WTC11 (cell line): ENCODE measurements at regions not wholly inside any gene's neighbourhood (a gene's known extent, or its start where the extent isn't known, plus 50 kb on each side); places are given as distances from the start of the nearest gene placed in this dataset.

Experiments used
- ATAC-seq: fragments of 200-7000 bp; cut with Tn5 transposase; 2 replicates; pipeline ENCODE4 v1.10.0; 2021; ENCODE audit warnings: mild to moderate bottlenecking, moderate library complexity
- CTCF ChIA-PET: fragments of 300-600 bp; sonication (Branson Sonifier 250); formaldehyde crosslinking; loops from one replicate; lab custom pipeline; 2021; ENCODE audit warnings: antibody characterized with exemption; lab: Charles Lee
- POLR2A ChIA-PET: fragments of 350-600 bp; sonication (Branson Sonifier 250); formaldehyde crosslinking; loops from one replicate; lab custom pipeline; 2021; ENCODE audit warnings: antibody characterized with exemption; lab: Charles Lee
- DNase-seq: peaks from one replicate; pipeline ENCODE4 v3.0.0; 2021; ENCODE audit warnings: low spot score
- H3K27ac Mint-ChIP-seq: 2 replicates; pipeline ENCODE4 v1.8.0; 2021; ENCODE audit warnings: mixed read lengths
- H3K27me3 Mint-ChIP-seq: 2 replicates; pipeline ENCODE4 v1.8.0; 2021; ENCODE audit warnings: low read depth, mild to moderate bottlenecking, moderate library complexity, mixed read lengths
- H3K36me3 Mint-ChIP-seq: 2 replicates; pipeline ENCODE4 v1.8.0; 2021; ENCODE audit warnings: mixed read lengths
- H3K4me1 Mint-ChIP-seq: 2 replicates; pipeline ENCODE4 v1.8.0; 2022; ENCODE audit warnings: mixed read lengths
- H3K4me3 Mint-ChIP-seq: 2 replicates; pipeline ENCODE4 v1.8.0; 2021; ENCODE audit warnings: mild to moderate bottlenecking, moderate library complexity, mixed read lengths
- H3K9me3 Mint-ChIP-seq: 2 replicates; pipeline ENCODE4 v1.8.0; 2021; ENCODE audit warnings: mixed read lengths
- ATF1 ChIP-seq: sonication (generic); formaldehyde crosslinking; IDR thresholded peaks from 2 replicates; pipeline ENCODE4 v1.8.1; 2023; ENCODE audit warnings: mild to moderate bottlenecking, moderate library complexity, missing genetic modification reagents
- EMX1 ChIP-seq: fragments of 250-450 bp; sonication (Bioruptor Pico); IDR thresholded peaks from 2 replicates; pipeline ENCODE4 v1.8.0; 2021; ENCODE audit warnings: mild to moderate bottlenecking
- ETV6 ChIP-seq: sonication (generic); formaldehyde crosslinking; IDR thresholded peaks from 2 replicates; pipeline ENCODE4 v1.8.1; 2022; ENCODE audit warnings: mild to moderate bottlenecking, missing genetic modification reagents
- HMGA2 ChIP-seq: fragments of 250-450 bp; sonication (Bioruptor Pico); IDR thresholded peaks from 2 replicates; pipeline ENCODE4 v1.4.0; 2021; ENCODE audit warnings: mild to moderate bottlenecking, moderate library complexity
- JUN ChIP-seq: sonication (generic); formaldehyde crosslinking; IDR thresholded peaks from 2 replicates; pipeline ENCODE4 v1.8.0; 2023; ENCODE audit warnings: mild to moderate bottlenecking, missing genetic modification reagents
- MYBL2 ChIP-seq: sonication (generic); formaldehyde crosslinking; IDR thresholded peaks from 2 replicates; pipeline ENCODE4 v1.8.1; 2023; ENCODE audit warnings: mild to moderate bottlenecking, moderate library complexity, missing genetic modification reagents
- NR1H2 ChIP-seq: sonication (generic); formaldehyde crosslinking; IDR thresholded peaks from 2 replicates; pipeline ENCODE4 v1.9.0; 2021; ENCODE audit warnings: mild to moderate bottlenecking, moderate library complexity, missing genetic modification reagents
- SMAD4 ChIP-seq: sonication (generic); formaldehyde crosslinking; IDR thresholded peaks from 2 replicates; pipeline ENCODE4 v1.8.0; 2022; ENCODE audit warnings: mild to moderate bottlenecking, missing genetic modification reagents
- TEAD4 ChIP-seq: sonication (generic); formaldehyde crosslinking; IDR thresholded peaks from 2 replicates; pipeline ENCODE4 v1.8.0; 2022; ENCODE audit warnings: mild to moderate bottlenecking, missing genetic modification reagents
- TP53 ChIP-seq: sonication (generic); formaldehyde crosslinking; IDR thresholded peaks from 2 replicates; pipeline ENCODE4 v1.8.1; 2023; ENCODE audit warnings: mild to moderate bottlenecking, missing genetic modification reagents
- ZNF121 ChIP-seq: sonication (generic); formaldehyde crosslinking; IDR thresholded peaks from 2 replicates; pipeline ENCODE4 v1.8.0; 2023; ENCODE audit warnings: missing genetic modification reagents
- ZNF232 ChIP-seq: sonication (generic); formaldehyde crosslinking; IDR thresholded peaks from 2 replicates; pipeline ENCODE4 v1.8.0; 2022; ENCODE audit warnings: mild to moderate bottlenecking, missing genetic modification reagents
- ZNF396 ChIP-seq: fragments of 250-450 bp; sonication (Bioruptor Pico); IDR thresholded peaks from 2 replicates; pipeline ENCODE4 v1.8.0; 2021; ENCODE audit warnings: mild to moderate bottlenecking, moderate library complexity, borderline replicate concordance
- ZNF423 ChIP-seq: fragments of 250-450 bp; sonication (Bioruptor Pico); IDR thresholded peaks from 2 replicates; pipeline ENCODE4 v2.1.2; 2022; ENCODE audit warnings: mild to moderate bottlenecking, moderate library complexity
- TF ChIP-seq, protein P1 (sequence below): sonication (generic); formaldehyde crosslinking; IDR thresholded peaks from 2 replicates; pipeline ENCODE4 v1.8.0; 2022; ENCODE audit warnings: mild to moderate bottlenecking, missing genetic modification reagents
- TF ChIP-seq, protein P2 (sequence below): sonication (generic); formaldehyde crosslinking; IDR thresholded peaks from 2 replicates; pipeline ENCODE4 v1.8.0; 2022; ENCODE audit warnings: mild to moderate bottlenecking, missing genetic modification reagents
- TF ChIP-seq, protein P3 (sequence below): sonication (generic); formaldehyde crosslinking; IDR thresholded peaks from 2 replicates; pipeline ENCODE4 v1.8.1; 2023; ENCODE audit warnings: mild to moderate bottlenecking, missing genetic modification reagents
- TF ChIP-seq, protein P4 (sequence below): fragments of 250-450 bp; sonication (Bioruptor Pico); conservative IDR thresholded peaks from 2 replicates; pipeline ENCODE4 v1.9.0; 2021; ENCODE audit warnings: mild to moderate bottlenecking
- TF ChIP-seq, protein P5 (sequence below): sonication (generic); formaldehyde crosslinking; IDR thresholded peaks from 2 replicates; pipeline ENCODE4 v1.8.1; 2022; ENCODE audit warnings: mild to moderate bottlenecking, moderate library complexity, missing genetic modification reagents
- TF ChIP-seq, protein P6 (sequence below): sonication (generic); formaldehyde crosslinking; IDR thresholded peaks from 2 replicates; pipeline ENCODE4 v1.8.0; 2023; ENCODE audit warnings: missing genetic modification reagents, mild to moderate bottlenecking, borderline replicate concordance
- TF ChIP-seq, protein P7 (sequence below): fragments of 250-450 bp; sonication (Bioruptor Pico); IDR thresholded peaks from 2 replicates; pipeline ENCODE4 v1.9.0; 2021; ENCODE audit warnings: mild to moderate bottlenecking
- TF ChIP-seq, protein P8 (sequence below): sonication (generic); formaldehyde crosslinking; IDR thresholded peaks from 2 replicates; pipeline ENCODE4 v1.8.0; 2022; ENCODE audit warnings: mild to moderate bottlenecking, missing genetic modification reagents

DNA sequence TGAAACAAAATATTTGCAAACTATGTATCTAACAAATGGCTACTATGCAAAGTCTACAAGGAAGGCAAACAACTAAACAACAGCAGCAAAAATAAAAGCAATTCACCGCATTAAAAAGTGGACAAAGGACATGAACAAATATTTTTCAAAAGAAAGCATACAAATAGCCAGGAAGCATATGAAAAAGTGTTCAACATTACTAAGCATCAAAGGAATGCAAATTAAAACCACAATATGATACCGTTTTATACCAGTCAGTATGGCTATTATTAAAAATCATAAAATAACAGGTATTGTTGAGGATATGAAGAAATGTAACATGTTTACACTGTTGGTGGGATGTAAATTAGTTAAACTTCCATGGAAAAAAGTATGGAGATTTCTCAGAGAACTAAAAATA is 1106.7 kb downstream of the PDHA2 start:
- H3K36me3 Mint-ChIP-seq = no peaks in the 10 kb centered on the region
- CTCF ChIA-PET = no interaction called here
- H3K4me3 Mint-ChIP-seq = no peak overlapping the region

DNA sequence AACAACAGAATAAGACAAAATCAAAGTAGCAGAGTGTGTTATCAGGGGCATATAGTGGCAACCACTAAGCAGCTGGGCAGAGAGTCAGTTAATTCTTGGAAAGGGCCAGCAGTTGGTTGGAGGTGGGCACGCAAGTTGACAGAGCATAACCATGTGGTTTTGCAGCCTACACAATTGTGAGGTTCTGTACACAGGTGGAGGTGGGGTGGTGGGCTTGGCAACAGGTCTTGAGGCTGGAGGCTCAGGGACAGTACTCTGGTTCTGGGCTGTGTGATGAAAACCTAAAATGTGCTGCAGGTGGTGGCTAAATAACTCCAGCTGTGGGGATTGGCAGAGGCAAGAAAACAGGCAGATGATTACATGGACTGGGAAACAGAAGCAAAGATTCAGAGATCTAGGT is 1112.7 kb downstream of the PDHA2 start:
- Mint-ChIP-seq H3K36me3 (no peaks in the 10 kb centered on the region), H3K27me3 (no peaks in the 10 kb centered on the region), H3K9me3 (peaks cover 8% of the 10 kb centered on the region), H3K4me1 (peaks cover 12% of the 10 kb centered on the region), H3K4me3 (no peak overlapping the region), H3K27ac (no peak overlapping the region)
- ChIA-PET POLR2A (no interaction called here), CTCF (no interaction called here)
- no peak for DNase-seq
- no peak for ATAC-seq
- TF ChIP-seq JUN (CRISPR knock-in tag) (no peak), ZNF121 (CRISPR knock-in tag) (no peak), ETV6 (CRISPR knock-in tag) (no peak), HMGA2 (no peak), NR1H2 (CRISPR knock-in tag) (no peak), ZNF232 (no peak), ATF1 (CRISPR knock-in tag) (no peak)
- TF ChIP-seq, protein P1, sequence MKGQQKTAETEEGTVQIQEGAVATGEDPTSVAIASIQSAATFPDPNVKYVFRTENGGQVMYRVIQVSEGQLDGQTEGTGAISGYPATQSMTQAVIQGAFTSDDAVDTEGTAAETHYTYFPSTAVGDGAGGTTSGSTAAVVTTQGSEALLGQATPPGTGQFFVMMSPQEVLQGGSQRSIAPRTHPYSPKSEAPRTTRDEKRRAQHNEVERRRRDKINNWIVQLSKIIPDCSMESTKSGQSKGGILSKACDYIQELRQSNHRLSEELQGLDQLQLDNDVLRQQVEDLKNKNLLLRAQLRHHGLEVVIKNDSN = no peak
- TF ChIP-seq, protein P2, sequence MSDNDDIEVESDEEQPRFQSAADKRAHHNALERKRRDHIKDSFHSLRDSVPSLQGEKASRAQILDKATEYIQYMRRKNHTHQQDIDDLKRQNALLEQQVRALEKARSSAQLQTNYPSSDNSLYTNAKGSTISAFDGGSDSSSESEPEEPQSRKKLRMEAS (CRISPR knock-in tag) = no peak
- TF ChIP-seq, protein P3, sequence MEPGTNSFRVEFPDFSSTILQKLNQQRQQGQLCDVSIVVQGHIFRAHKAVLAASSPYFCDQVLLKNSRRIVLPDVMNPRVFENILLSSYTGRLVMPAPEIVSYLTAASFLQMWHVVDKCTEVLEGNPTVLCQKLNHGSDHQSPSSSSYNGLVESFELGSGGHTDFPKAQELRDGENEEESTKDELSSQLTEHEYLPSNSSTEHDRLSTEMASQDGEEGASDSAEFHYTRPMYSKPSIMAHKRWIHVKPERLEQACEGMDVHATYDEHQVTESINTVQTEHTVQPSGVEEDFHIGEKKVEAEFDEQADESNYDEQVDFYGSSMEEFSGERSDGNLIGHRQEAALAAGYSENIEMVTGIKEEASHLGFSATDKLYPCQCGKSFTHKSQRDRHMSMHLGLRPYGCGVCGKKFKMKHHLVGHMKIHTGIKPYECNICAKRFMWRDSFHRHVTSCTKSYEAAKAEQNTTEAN (CRISPR knock-in tag) = no peak
- TF ChIP-seq, protein P4, sequence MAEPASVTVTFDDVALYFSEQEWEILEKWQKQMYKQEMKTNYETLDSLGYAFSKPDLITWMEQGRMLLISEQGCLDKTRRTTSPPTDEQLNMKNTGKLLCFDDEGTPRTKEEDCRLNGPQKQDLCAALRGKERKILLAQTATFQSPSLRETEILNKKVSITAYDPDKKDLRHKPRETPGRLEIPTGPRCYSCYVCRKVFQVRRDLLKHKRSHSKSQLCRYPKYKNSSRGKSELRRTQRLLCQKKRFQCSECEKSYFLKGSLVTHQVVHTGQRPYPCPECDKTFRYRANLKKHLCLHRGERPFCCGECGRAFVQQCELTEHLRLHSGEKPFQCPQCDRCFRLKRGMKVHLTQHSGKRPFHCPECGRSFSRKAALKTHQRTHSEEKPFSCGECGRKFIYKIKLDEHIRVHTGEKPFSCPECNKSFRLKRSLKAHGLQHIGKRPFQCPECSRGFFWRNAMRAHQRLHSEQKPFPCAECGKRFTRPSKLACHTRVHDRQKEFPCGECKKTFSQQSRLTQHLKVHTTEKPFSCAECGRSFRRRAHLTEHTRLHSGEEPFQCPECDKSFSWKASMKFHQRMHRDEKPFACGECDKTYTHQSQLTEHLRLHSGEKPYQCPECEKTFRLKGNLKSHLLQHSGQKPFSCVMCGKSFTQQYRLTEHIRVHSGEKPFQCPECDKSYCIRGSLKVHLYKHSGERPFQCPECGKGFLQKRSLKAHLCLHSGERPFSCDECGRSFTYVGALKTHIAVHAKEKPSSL (CRISPR knock-in tag) = no peak

More for the DNA sequence above, 1106.7 kb downstream of the PDHA2 start:
- POLR2A ChIA-PET = no interaction called here
- Mint-ChIP-seq H3K4me1 (peaks cover 6% of the 10 kb centered on the region), H3K27me3 (no peaks in the 10 kb centered on the region), H3K27ac (no peak overlapping the region), H3K9me3 (peaks cover 3% of the 10 kb centered on the region)
- TF ChIP-seq ZNF396 (CRISPR knock-in tag) (no peak), TEAD4 (CRISPR knock-in tag) (no peak), NR1H2 (CRISPR knock-in tag) (no peak), ZNF423 (CRISPR knock-in tag) (no peak), SMAD4 (CRISPR knock-in tag) (no peak), ETV6 (CRISPR knock-in tag) (no peak), EMX1 (CRISPR knock-in tag) (no peak), TP53 (CRISPR knock-in tag) (no peak), MYBL2 (CRISPR knock-in tag) (no peak)
- TF ChIP-seq, protein P5, sequence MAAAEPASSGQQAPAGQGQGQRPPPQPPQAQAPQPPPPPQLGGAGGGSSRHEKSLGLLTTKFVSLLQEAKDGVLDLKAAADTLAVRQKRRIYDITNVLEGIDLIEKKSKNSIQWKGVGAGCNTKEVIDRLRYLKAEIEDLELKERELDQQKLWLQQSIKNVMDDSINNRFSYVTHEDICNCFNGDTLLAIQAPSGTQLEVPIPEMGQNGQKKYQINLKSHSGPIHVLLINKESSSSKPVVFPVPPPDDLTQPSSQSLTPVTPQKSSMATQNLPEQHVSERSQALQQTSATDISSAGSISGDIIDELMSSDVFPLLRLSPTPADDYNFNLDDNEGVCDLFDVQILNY = no peak
- TF ChIP-seq, protein P6, sequence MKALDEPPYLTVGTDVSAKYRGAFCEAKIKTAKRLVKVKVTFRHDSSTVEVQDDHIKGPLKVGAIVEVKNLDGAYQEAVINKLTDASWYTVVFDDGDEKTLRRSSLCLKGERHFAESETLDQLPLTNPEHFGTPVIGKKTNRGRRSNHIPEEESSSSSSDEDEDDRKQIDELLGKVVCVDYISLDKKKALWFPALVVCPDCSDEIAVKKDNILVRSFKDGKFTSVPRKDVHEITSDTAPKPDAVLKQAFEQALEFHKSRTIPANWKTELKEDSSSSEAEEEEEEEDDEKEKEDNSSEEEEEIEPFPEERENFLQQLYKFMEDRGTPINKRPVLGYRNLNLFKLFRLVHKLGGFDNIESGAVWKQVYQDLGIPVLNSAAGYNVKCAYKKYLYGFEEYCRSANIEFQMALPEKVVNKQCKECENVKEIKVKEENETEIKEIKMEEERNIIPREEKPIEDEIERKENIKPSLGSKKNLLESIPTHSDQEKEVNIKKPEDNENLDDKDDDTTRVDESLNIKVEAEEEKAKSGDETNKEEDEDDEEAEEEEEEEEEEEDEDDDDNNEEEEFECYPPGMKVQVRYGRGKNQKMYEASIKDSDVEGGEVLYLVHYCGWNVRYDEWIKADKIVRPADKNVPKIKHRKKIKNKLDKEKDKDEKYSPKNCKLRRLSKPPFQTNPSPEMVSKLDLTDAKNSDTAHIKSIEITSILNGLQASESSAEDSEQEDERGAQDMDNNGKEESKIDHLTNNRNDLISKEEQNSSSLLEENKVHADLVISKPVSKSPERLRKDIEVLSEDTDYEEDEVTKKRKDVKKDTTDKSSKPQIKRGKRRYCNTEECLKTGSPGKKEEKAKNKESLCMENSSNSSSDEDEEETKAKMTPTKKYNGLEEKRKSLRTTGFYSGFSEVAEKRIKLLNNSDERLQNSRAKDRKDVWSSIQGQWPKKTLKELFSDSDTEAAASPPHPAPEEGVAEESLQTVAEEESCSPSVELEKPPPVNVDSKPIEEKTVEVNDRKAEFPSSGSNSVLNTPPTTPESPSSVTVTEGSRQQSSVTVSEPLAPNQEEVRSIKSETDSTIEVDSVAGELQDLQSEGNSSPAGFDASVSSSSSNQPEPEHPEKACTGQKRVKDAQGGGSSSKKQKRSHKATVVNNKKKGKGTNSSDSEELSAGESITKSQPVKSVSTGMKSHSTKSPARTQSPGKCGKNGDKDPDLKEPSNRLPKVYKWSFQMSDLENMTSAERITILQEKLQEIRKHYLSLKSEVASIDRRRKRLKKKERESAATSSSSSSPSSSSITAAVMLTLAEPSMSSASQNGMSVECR (CRISPR knock-in tag) = no peak
- TF ChIP-seq, protein P7, sequence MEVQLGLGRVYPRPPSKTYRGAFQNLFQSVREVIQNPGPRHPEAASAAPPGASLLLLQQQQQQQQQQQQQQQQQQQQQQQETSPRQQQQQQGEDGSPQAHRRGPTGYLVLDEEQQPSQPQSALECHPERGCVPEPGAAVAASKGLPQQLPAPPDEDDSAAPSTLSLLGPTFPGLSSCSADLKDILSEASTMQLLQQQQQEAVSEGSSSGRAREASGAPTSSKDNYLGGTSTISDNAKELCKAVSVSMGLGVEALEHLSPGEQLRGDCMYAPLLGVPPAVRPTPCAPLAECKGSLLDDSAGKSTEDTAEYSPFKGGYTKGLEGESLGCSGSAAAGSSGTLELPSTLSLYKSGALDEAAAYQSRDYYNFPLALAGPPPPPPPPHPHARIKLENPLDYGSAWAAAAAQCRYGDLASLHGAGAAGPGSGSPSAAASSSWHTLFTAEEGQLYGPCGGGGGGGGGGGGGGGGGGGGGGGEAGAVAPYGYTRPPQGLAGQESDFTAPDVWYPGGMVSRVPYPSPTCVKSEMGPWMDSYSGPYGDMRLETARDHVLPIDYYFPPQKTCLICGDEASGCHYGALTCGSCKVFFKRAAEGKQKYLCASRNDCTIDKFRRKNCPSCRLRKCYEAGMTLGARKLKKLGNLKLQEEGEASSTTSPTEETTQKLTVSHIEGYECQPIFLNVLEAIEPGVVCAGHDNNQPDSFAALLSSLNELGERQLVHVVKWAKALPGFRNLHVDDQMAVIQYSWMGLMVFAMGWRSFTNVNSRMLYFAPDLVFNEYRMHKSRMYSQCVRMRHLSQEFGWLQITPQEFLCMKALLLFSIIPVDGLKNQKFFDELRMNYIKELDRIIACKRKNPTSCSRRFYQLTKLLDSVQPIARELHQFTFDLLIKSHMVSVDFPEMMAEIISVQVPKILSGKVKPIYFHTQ (CRISPR knock-in tag) = no peak
- TF ChIP-seq, protein P8, sequence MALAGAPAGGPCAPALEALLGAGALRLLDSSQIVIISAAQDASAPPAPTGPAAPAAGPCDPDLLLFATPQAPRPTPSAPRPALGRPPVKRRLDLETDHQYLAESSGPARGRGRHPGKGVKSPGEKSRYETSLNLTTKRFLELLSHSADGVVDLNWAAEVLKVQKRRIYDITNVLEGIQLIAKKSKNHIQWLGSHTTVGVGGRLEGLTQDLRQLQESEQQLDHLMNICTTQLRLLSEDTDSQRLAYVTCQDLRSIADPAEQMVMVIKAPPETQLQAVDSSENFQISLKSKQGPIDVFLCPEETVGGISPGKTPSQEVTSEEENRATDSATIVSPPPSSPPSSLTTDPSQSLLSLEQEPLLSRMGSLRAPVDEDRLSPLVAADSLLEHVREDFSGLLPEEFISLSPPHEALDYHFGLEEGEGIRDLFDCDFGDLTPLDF (CRISPR knock-in tag) = no peak
- DNase-seq (no peak), ATAC-seq (no peak)
